DMS 273 treated with DMSO at 0.1 percent for 48 hours (cell line): ENCODE measurements at regions not wholly inside any gene's neighbourhood (a gene's known extent, or its start where the extent isn't known, plus 50 kb on each side); places are given as distances from the start of the nearest gene placed in this dataset.

Source experiments
- DNase-seq: peaks from one replicate; lab custom pipeline; 2025; lab: John Stamatoyannopoulos, UW

- DNase-seq = no peak
Observed at GRCh38 chr2:205902041-205902899, 183.7 kb downstream of the INO80D start.

GRCh38 chr2:205901491-205901890 lies 184.5 kb downstream of the INO80D start:
- DNase-seq = no peak

- no peak for DNase-seq
Observed at GRCh38 chr2:205898744-205899143, 187.2 kb downstream of the INO80D start.

GRCh38 chr2:205895981-205896655 lies 189.9 kb downstream of the INO80D start:
- DNase-seq = no peak

GRCh38 chr2:205892665-205893259 lies 193.2 kb downstream of the INO80D start:
- no peak for DNase-seq

- DNase-seq = peak; percentile 14
Observed at GRCh38 chr2:205892251-205892655, 193.7 kb downstream of the INO80D start.

GRCh38 chr2:205889114-205889513 lies 196.9 kb downstream of the INO80D start:
- no peak for DNase-seq

- no peak for DNase-seq
Observed at GRCh38 chr2:205887637-205888036, 198.3 kb downstream of the INO80D start.

- no peak for DNase-seq
Observed at GRCh38 chr2:205885492-205886099, 200.4 kb downstream of the INO80D start.

GRCh38 chr2:205883965-205884364 lies 201.7 kb downstream of the NRP2 start:
- DNase-seq = no peak

GRCh38 chr2:205882806-205883425 lies 200.6 kb downstream of the NRP2 start:
- no peak for DNase-seq

GRCh38 chr2:205880048-205880447 lies 197.7 kb downstream of the NRP2 start:
- DNase-seq = no peak

GRCh38 chr2:205878999-205879762 lies 196.9 kb downstream of the NRP2 start:
- no peak for DNase-seq

GRCh38 chr2:205877496-205877895 lies 195.2 kb downstream of the NRP2 start:
- no peak for DNase-seq

GRCh38 chr2:205876127-205876526 lies 193.8 kb downstream of the NRP2 start:
- no peak for DNase-seq

- DNase-seq = no peak
Observed at GRCh38 chr2:205872716-205873115, 190.4 kb downstream of the NRP2 start.

- DNase-seq = no peak
Observed at GRCh38 chr2:205869439-205869838, 187.1 kb downstream of the NRP2 start.

- DNase-seq = no peak
Observed at GRCh38 chr2:205868773-205869333, 186.6 kb downstream of the NRP2 start.

GRCh38 chr2:205868053-205868452 lies 185.8 kb downstream of the NRP2 start:
- DNase-seq = no peak

- DNase-seq = no peak
Observed at GRCh38 chr2:205867371-205867770, 185.1 kb downstream of the NRP2 start.

GRCh38 chr2:205865905-205866441 lies 183.7 kb downstream of the NRP2 start:
- no peak for DNase-seq
